ENCODE measurements at regions not wholly inside any gene's neighbourhood (a gene's known extent, or its start where the extent isn't known, plus 50 kb on each side); places are given as distances from the start of the nearest gene placed in this dataset.
"Not testable (repeated sequence)": the region's sequence is repeated elsewhere in the genome, so short reads cannot be mapped to it uniquely, and the experiment has no call there.

GRCh38 chr13:60273971-60274527 lies 110.3 kb upstream of the DIAPH3 start:
- ChIA-PET CTCF (no interaction called here), POLR2A (no interaction called here)
- intact Hi-C loops (cut with micrococcal nuclease), result no loop called here
- no peaks in the 10 kb centered on the region for H3K4me1 Mint-ChIP-seq (ENCODE audit: insufficient read depth, unreplicated experiment)
- no peaks in the 10 kb centered on the region for H3K36me3 Mint-ChIP-seq (ENCODE audit: insufficient read depth, unreplicated experiment)
- no peaks in the 10 kb centered on the region for H3K9me3 Mint-ChIP-seq (ENCODE audit: unreplicated experiment)
- H3K4me3 Mint-ChIP-seq (ENCODE audit: unreplicated experiment), result no peak overlapping the region
- peak; percentile 6 for DNase-seq (ENCODE audit: unreplicated experiment)
- TF ChIP-seq CTCF (IDR thresholded peaks at IDR 0.05; ENCODE audit: unreplicated experiment), result no peak
- BruUV-seq (replicated peaks), result no TSS peak
- H3K27ac Mint-ChIP-seq (ENCODE audit: low read depth, unreplicated experiment), result no peak overlapping the region
- H3K27me3 Mint-ChIP-seq (ENCODE audit: insufficient read depth, unreplicated experiment), result peaks cover 18% of the 10 kb centered on the region

GRCh38 chr13:60274655-60275054 lies 110.9 kb upstream of the DIAPH3 start:
- Mint-ChIP-seq H3K27me3 (ENCODE audit: insufficient read depth, unreplicated experiment) (peaks cover 18% of the 10 kb centered on the region), H3K36me3 (ENCODE audit: insufficient read depth, unreplicated experiment) (no peaks in the 10 kb centered on the region), H3K27ac (ENCODE audit: low read depth, unreplicated experiment) (no peak overlapping the region), H3K4me1 (ENCODE audit: insufficient read depth, unreplicated experiment) (no peaks in the 10 kb centered on the region), H3K9me3 (ENCODE audit: unreplicated experiment) (no peaks in the 10 kb centered on the region), H3K4me3 (ENCODE audit: unreplicated experiment) (no peak overlapping the region)
- no peak for TF ChIP-seq CTCF (IDR thresholded peaks at IDR 0.05; ENCODE audit: unreplicated experiment)
- POLR2A ChIA-PET, result no interaction called here
- no TSS peak for BruUV-seq (replicated peaks)
- no peak for DNase-seq (ENCODE audit: unreplicated experiment)
- intact Hi-C loops (cut with micrococcal nuclease), result no loop called here
- CTCF ChIA-PET, result interaction anchor here (0.5 to 0.6 kb wide), 2 partner anchors 12 to 20 kb away, joined by 3 read pairs; no protein-coding TSS in a partner anchor

- Mint-ChIP-seq H3K9me3 (ENCODE audit: unreplicated experiment) (no peaks in the 10 kb centered on the region), H3K4me3 (ENCODE audit: unreplicated experiment) (no peak overlapping the region), H3K4me1 (ENCODE audit: insufficient read depth, unreplicated experiment) (no peaks in the 10 kb centered on the region), H3K27ac (ENCODE audit: low read depth, unreplicated experiment) (no peak overlapping the region), H3K27me3 (ENCODE audit: insufficient read depth, unreplicated experiment) (peaks cover 18% of the 10 kb centered on the region), H3K36me3 (ENCODE audit: insufficient read depth, unreplicated experiment) (no peaks in the 10 kb centered on the region)
- DNase-seq (ENCODE audit: unreplicated experiment), result no peak
- ChIA-PET POLR2A (no interaction called here), CTCF (interaction anchor here (0.6 kb wide), 1 partner anchor 13 kb away, joined by 3 read pairs; no protein-coding TSS in a partner anchor)
- no peak for TF ChIP-seq CTCF (IDR thresholded peaks at IDR 0.05; ENCODE audit: unreplicated experiment)
- BruUV-seq (replicated peaks), result no TSS peak
- intact Hi-C loops (cut with micrococcal nuclease), result no loop called here
These were observed 111.5 kb upstream of the DIAPH3 start for GRCh38 chr13:60275208-60275607.

GRCh38 chr13:60280524-60280923 lies 116.5 kb upstream of the TDRD3 start:
- H3K9me3 Mint-ChIP-seq (ENCODE audit: unreplicated experiment); H3K27me3 Mint-ChIP-seq (ENCODE audit: insufficient read depth, unreplicated experiment); H3K27ac Mint-ChIP-seq (ENCODE audit: low read depth, unreplicated experiment); DNase-seq (ENCODE audit: unreplicated experiment); H3K4me1 Mint-ChIP-seq (ENCODE audit: insufficient read depth, unreplicated experiment); intact Hi-C loops (cut with micrococcal nuclease); POLR2A ChIA-PET; BruUV-seq (replicated peaks); H3K36me3 Mint-ChIP-seq (ENCODE audit: insufficient read depth, unreplicated experiment); H3K4me3 Mint-ChIP-seq (ENCODE audit: unreplicated experiment): not testable (repeated sequence)
- CTCF ChIA-PET, result interaction anchor here (0.5 to 0.6 kb wide), 2 partner anchors 599 to 887 kb away, joined by 3 read pairs; no protein-coding TSS in a partner anchor

- no peak overlapping the region for H3K27ac Mint-ChIP-seq (ENCODE audit: low read depth, unreplicated experiment)
- no peaks in the 10 kb centered on the region for H3K27me3 Mint-ChIP-seq (ENCODE audit: insufficient read depth, unreplicated experiment)
- DNase-seq (ENCODE audit: unreplicated experiment), result no peak
- no peaks in the 10 kb centered on the region for H3K4me1 Mint-ChIP-seq (ENCODE audit: insufficient read depth, unreplicated experiment)
- CTCF ChIA-PET, result no interaction called here
- no peaks in the 10 kb centered on the region for H3K9me3 Mint-ChIP-seq (ENCODE audit: unreplicated experiment)
- no peak overlapping the region for H3K4me3 Mint-ChIP-seq (ENCODE audit: unreplicated experiment)
- intact Hi-C loops (cut with micrococcal nuclease), result no loop called here
- no peaks in the 10 kb centered on the region for H3K36me3 Mint-ChIP-seq (ENCODE audit: insufficient read depth, unreplicated experiment)
- BruUV-seq (replicated peaks), result no TSS peak
- no peak for TF ChIP-seq CTCF (IDR thresholded peaks at IDR 0.05; ENCODE audit: unreplicated experiment)
- POLR2A ChIA-PET, result no interaction called here
These were observed 114.8 kb upstream of the TDRD3 start for GRCh38 chr13:60282186-60282585.
